GM12865 (cell line): ENCODE measurements at regions not wholly inside any gene's neighbourhood (a gene's known extent, or its start where the extent isn't known, plus 50 kb on each side); places are given as distances from the start of the nearest gene placed in this dataset.
A peak's percentile ranks its signal among the peaks of the same experiment; 100 is the strongest.

Experiments used
- DNase-seq: peaks from one replicate; pipeline ENCODE4 v3.0.0; 2010; ENCODE audit warnings: low read depth
- H3K4me3 ChIP-seq: 2 replicates; pipeline ENCODE4 v1.5.1; 2011; ENCODE audit warnings: mild to moderate bottlenecking, low read depth, low read length, control low read depth
- TF ChIP-seq, protein P1 (sequence below): IDR thresholded peaks from 2 replicates; pipeline ENCODE4 v1.5.1; 2011; ENCODE audit warnings: low read length, control low read depth, low read depth, inconsistent platforms; ENCODE audit not compliant: insufficient read depth; ENCODE audit errors: missing control alignments

- TF ChIP-seq, protein P1, sequence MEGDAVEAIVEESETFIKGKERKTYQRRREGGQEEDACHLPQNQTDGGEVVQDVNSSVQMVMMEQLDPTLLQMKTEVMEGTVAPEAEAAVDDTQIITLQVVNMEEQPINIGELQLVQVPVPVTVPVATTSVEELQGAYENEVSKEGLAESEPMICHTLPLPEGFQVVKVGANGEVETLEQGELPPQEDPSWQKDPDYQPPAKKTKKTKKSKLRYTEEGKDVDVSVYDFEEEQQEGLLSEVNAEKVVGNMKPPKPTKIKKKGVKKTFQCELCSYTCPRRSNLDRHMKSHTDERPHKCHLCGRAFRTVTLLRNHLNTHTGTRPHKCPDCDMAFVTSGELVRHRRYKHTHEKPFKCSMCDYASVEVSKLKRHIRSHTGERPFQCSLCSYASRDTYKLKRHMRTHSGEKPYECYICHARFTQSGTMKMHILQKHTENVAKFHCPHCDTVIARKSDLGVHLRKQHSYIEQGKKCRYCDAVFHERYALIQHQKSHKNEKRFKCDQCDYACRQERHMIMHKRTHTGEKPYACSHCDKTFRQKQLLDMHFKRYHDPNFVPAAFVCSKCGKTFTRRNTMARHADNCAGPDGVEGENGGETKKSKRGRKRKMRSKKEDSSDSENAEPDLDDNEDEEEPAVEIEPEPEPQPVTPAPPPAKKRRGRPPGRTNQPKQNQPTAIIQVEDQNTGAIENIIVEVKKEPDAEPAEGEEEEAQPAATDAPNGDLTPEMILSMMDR = no peak
- H3K4me3 ChIP-seq = no peak overlapping the region
- no peak for DNase-seq
Measured at GRCh38 chr11:19389787-19390303, 149.1 kb upstream of the E2F8 start.

- H3K4me3 ChIP-seq = no peak overlapping the region
- no peak for DNase-seq
- TF ChIP-seq, protein P1 = no peak
Measured at GRCh38 chr11:19382131-19382611, 141.4 kb upstream of the E2F8 start.

DNA sequence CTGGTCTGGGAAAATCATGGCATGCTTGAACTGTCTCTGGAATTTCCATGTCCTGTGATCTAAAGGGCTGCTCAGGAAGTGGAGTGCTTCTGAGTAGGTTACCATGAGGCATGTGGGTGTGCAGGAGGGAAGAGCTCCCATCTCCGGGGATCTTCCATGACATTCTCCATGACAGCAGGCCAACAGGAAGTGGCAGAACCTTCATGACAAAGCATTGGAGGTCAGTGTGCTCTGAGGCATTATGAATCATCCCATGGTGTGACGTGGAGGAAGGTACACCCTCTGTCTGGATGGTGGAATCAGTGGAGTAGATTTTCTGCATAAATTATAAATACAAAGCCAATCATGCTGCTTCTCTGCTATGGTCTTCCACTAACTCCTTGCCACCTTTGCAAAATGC is 139.6 kb upstream of the E2F8 start:
- DNase-seq = no peak
- H3K4me3 ChIP-seq = no peak overlapping the region
- TF ChIP-seq, protein P1 = no peak

DNA sequence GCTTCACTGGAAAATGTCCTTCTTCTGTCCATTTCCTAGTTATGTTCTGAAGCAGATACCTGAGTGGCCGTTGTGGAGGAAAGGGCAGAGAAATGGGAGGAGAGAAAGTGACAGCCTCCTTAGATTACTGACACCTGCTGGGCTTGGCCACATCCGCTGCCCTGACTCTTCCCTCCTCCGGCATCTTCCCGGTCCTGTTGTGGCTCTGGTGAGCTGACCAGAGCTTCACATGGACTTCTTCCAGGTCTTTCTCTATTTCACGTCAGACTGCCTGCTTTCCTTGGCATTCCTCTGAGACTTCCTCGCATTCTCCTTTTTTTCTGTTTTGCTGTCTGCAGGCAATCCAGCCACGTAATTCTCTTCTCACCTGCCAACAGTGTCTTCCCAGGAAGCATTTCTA is 138.7 kb upstream of the E2F8 start:
- TF ChIP-seq, protein P1 = no peak
- peak; percentile 10 for DNase-seq
- no peak overlapping the region for H3K4me3 ChIP-seq

- no peak for DNase-seq
- H3K4me3 ChIP-seq = no peak overlapping the region
- TF ChIP-seq, protein P1 = no peak
Measured at GRCh38 chr11:19378814-19379213, 138.1 kb upstream of the E2F8 start.

DNA sequence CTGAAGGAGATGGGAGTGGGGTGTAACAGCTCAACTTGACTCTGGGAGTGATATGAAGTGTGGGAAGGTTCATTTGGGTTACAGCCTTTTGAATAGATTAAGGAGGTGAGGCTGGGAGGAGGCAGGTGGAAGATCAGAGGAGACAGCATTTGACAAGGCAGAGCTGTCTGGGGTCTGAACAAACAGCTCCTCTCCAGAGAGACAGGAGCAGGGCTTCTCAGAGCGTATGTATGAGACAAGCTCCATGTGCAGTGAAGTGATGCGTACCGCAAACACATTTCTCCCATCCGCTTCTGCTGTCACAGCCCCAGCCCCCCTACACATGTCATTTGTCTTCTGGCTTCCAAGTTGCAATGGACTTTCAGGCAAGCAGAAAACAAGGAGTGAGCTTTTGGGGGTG is 137.1 kb upstream of the E2F8 start:
- DNase-seq = no peak
- no peak overlapping the region for H3K4me3 ChIP-seq
- TF ChIP-seq, protein P1 = no peak

DNA sequence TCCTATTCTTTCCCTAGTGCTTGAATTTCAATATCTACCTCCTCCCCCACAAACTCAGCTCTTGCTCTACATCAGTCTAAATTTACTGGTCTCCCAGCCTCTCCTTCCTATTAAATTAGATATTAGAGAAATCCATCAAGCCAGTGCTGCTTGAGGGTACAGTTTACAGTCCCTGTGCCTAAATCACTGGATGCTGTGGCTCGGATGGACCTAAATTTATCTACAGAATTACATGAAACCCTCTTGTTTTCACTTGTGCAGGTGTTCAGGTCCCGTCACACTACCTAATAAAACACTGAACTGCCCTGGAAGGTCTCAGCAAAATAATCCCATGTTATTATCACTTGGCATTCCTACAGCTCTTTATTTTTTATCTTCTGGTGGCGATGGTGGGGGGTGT is 134.7 kb upstream of the E2F8 start:
- TF ChIP-seq, protein P1 = no peak
- no peak for DNase-seq
- H3K4me3 ChIP-seq = no peak overlapping the region
